GM12892 (cell line): ENCODE measurements at regions not wholly inside any gene's neighbourhood (a gene's known extent, or its start where the extent isn't known, plus 50 kb on each side); places are given as distances from the start of the nearest gene placed in this dataset.

ENCODE experiments used
- DNase-seq: peaks from one replicate; pipeline ENCODE4 v3.0.0; 2011; ENCODE audit not compliant: insufficient read length
- FAIRE-seq: peaks from 2 replicates; lab custom pipeline; 2011; peaks lifted over from hg19 to GRCh38; lab: Jason Lieb, UNC
- POLR2A ChIP-seq: IDR thresholded peaks from 2 replicates; pipeline ENCODE4 v1.6.1; 2011; ENCODE audit warnings: low read depth, low read length, control low read depth
- POLR2AphosphoS5 ChIP-seq: IDR thresholded peaks from 2 replicates; pipeline ENCODE4 v1.6.1; 2011; ENCODE audit warnings: low read depth, low read length, control low read depth
- TAF1 ChIP-seq: IDR thresholded peaks from 2 replicates; pipeline ENCODE4 v1.6.1; 2011; ENCODE audit warnings: low read depth, mild to moderate bottlenecking, control low read depth, low read length, borderline replicate concordance

- TF ChIP-seq TAF1 = no peak
- no peak for TF ChIP-seq POLR2A
- TF ChIP-seq POLR2AphosphoS5 = no peak
- no peak for DNase-seq
- peak; percentile 61 for FAIRE-seq
Observed at GRCh38 chr9:89744730-89745129, 139.9 kb downstream of the GADD45G start.

GRCh38 chr9:89745601-89746376, 141.0 kb downstream of the GADD45G start:
- no peak for DNase-seq
- no peak for FAIRE-seq
- no peak for TF ChIP-seq POLR2AphosphoS5
- TF ChIP-seq POLR2A = no peak
- TF ChIP-seq TAF1 = no peak

GRCh38 chr9:89746385-89747116, 141.7 kb downstream of the GADD45G start:
- DNase-seq = no peak
- FAIRE-seq = no peak
- TF ChIP-seq TAF1 (no peak), POLR2A (no peak), POLR2AphosphoS5 (no peak)

- DNase-seq (no peak), FAIRE-seq (no peak)
- no peak for TF ChIP-seq POLR2A
- no peak for TF ChIP-seq POLR2AphosphoS5
- no peak for TF ChIP-seq TAF1
Observed at GRCh38 chr9:89747596-89747995, 142.8 kb downstream of the GADD45G start.

GRCh38 chr9:89748021-89748670, 143.3 kb downstream of the GADD45G start:
- FAIRE-seq (peak; percentile 14), DNase-seq (no peak)
- no peak for TF ChIP-seq TAF1
- TF ChIP-seq POLR2A = no peak

- DNase-seq (no peak), FAIRE-seq (peak; percentile 87)
- TF ChIP-seq POLR2A (no peak), POLR2AphosphoS5 (no peak), TAF1 (no peak)
Observed at GRCh38 chr9:89748831-89749499, 144.2 kb downstream of the GADD45G start.

GRCh38 chr9:89749500-89750116, 144.8 kb downstream of the GADD45G start:
- DNase-seq (no peak), FAIRE-seq (no peak)
- TF ChIP-seq POLR2AphosphoS5 (no peak), POLR2A (no peak), TAF1 (no peak)

- FAIRE-seq = no peak
- no peak for DNase-seq
- TF ChIP-seq POLR2AphosphoS5 (no peak), TAF1 (no peak), POLR2A (no peak)
Observed at GRCh38 chr9:89750117-89750791, 145.4 kb downstream of the GADD45G start.

GRCh38 chr9:89751079-89751825, 146.4 kb downstream of the GADD45G start:
- FAIRE-seq (no peak), DNase-seq (no peak)
- no peak for TF ChIP-seq POLR2A
- TF ChIP-seq TAF1 = no peak
- TF ChIP-seq POLR2AphosphoS5 = no peak

- FAIRE-seq (no peak), DNase-seq (no peak)
- TF ChIP-seq POLR2AphosphoS5 (no peak), POLR2A (no peak), TAF1 (no peak)
Observed at GRCh38 chr9:89752154-89752553, 147.3 kb downstream of the GADD45G start.
